NCI-H1694 (cell line): ENCODE measurements at regions not wholly inside any gene's neighbourhood (a gene's known extent, or its start where the extent isn't known, plus 50 kb on each side); places are given as distances from the start of the nearest gene placed in this dataset.
A peak's percentile ranks its signal among the peaks of the same experiment; 100 is the strongest.
"Not testable (repeated sequence)": the region's sequence is repeated elsewhere in the genome, so short reads cannot be mapped to it uniquely, and the experiment has no call there.

Source experiments
- DNase-seq: peaks from one replicate; lab custom pipeline; 2025; lab: John Stamatoyannopoulos, UW

GRCh38 chr1:219058891-219059820, 114.5 kb upstream of the LYPLAL1 start:
- DNase-seq, result no peak

DNA sequence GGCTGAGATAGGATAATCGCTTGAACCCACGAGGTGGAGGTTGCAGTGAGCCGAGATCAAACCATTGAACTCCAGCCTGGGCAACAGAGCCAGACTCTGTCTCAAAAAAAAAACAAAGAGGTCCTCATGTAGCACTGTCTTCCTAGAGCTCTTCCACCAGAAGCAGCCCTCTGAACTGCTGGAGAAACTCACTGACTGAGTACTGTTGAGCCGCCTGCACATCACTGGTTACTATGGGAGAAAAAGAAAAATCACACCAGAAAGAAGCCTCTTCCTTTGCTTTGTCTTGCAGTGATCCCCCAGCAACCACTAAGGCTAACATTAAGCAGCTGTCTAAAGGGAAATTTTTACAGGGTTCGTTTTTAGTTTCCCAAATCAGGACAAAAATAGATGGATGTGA, 112.9 kb upstream of the LYPLAL1 start:
- DNase-seq, result no peak

DNA sequence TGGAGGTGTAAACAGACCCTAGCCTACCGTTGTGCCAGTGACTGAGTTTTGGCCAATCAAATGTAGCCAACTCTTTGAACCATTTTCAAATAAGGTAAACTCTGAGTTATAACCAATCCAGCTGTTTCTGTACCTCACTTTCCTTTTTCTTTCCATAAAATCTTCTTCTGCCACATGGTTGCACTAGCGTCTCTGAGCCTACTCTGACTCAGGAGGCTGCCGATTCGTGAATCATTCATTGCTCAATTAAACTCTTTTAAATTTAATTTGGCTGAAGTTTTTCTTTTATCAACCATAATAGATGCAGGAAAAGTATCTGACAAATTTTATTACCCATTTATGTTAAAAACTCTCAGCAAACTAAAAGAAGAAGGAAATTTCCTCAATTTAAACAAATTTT, 111.5 kb upstream of the LYPLAL1 start:
- DNase-seq, result no peak

- no peak for DNase-seq
Measured at GRCh38 chr1:219066098-219066497, 107.6 kb upstream of the LYPLAL1 start.

- peak; percentile 35 for DNase-seq
Measured at GRCh38 chr1:219066631-219067349, 106.9 kb upstream of the LYPLAL1 start.

- no peak for DNase-seq
Measured at GRCh38 chr1:219067350-219067712, 106.3 kb upstream of the LYPLAL1 start.

- DNase-seq, result not testable (repeated sequence)
Measured at GRCh38 chr1:219070395-219070794, 103.3 kb upstream of the LYPLAL1 start.

DNA sequence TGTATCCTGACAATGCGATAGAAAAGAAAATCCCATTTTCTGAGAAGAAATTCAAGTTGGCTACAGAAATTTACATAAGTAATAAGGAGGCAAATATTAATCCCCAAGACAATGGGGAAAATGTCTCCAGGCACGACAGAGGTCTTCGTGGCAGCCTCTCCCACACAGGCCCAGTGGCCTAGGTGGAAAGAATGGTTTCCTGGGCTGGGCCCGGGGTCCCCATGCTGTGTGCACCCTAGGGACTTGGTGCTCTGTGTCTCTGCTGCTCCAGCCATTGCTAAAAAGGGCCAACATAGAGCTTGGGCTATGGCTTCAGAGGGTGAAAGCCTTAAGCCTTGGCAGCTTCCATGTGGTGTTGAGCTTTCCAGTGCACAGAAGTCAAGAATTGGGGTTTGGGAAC, 102.5 kb upstream of the LYPLAL1 start:
- no peak for DNase-seq

GRCh38 chr1:219072329-219072728, 101.3 kb upstream of the LYPLAL1 start:
- DNase-seq, result no peak

- no peak for DNase-seq
Measured at GRCh38 chr1:219074084-219074728, 99.5 kb upstream of the LYPLAL1 start.

DNA sequence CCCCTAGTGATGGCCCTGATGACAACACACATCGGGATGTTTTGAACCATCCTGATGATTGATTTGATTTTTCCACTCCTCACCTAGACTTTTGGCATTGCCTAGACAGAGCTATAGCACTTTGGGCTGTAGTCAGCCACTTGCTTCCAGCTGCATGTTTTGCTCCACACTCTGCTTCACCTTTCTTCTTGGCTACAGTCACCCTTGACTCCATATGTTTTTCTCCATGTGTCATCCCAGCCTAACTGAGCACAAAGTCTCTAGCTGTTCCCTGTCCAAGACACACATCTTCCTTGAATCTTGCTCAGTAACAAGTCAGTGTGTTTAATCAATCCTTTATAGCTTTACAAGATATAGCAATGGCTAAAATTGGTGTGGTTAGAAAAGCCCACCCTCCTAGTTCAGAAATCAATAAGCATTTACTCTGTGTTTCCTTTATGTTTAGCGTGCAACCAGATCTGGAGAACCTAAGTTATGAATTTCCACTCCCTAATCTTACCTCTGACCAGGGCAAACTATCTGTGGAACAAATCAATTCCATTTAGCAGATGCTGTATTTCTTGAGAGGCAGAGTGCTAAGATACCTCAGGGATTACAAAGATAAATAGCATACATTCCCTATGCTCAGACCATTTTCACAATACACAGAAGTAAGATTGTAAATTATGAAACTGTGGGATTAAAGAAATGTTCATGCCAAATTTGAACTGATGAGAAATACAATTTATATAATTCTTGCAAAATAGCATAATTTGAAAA, 98.4 kb upstream of the LYPLAL1 start:
- DNase-seq, result no peak

- no peak for DNase-seq
Measured at GRCh38 chr1:219076326-219076937, 97.2 kb upstream of the LYPLAL1 start.

GRCh38 chr1:219077767-219078166, 95.9 kb upstream of the LYPLAL1 start:
- not testable (repeated sequence) for DNase-seq

DNA sequence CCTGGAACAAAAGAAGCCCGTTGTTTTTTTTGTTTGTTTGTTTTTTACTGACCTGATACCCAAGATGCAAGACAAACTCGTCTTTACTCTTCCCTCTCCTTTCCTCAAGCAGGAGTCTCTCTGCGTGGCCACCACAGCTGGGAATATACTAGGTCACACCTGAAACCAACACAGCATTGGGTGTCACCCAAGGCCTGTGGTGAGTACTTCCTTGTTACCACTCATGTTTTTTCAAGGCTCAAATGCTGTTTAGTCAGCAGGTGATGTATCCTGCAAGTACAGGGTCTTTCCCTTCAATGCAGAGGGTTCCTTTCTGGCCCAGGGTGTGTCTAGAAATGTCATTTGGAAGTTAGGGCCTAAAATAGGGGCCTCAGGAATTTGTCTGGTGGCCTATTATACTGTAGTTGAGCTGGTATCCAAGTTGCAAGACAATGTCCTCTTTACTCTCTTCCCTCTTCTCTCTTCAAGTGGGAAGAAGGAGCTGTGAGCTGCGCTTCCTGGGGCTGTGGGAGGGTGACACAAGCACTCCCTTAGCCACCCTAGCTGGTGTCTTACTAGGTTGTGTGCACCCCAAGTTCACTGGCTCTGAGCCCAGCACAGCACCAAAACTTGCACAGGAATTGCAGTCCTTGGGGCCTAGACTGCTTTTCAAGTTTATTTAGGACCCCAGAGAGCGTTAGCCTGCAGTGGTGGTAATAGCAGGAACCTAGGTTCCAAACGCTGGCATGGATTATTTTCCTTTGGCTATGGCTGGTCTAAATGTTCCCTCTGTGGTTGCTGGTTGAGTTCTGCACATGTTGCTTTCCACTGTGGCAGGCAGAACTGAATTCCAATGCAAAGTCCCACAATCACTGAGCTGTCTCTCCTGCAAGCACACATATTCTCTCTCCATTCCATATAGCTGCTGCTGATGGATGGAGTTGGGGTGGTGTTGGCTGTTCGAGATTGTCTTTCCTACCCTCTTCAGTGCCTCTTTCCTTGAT, 91.4 kb upstream of the LYPLAL1 start:
- DNase-seq, result no peak

DNA sequence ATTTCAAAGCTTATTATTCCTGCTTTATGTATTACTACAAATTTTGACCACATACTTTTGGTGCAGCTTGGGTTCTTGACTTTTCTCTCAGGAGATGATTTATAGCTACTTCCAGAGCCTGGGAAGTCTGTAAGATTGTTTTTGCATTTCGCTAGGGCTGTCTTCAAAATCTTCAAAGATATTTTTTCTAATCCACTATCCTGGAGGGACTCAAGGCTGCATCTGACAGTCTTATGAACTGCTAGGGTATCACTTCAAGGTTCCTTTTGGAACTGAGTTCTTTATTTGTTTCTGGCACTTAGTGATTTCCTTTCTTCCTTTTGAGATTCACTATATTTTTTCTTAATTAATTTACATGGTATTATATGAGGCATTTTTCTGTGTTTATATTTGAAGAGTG, 90.0 kb upstream of the LYPLAL1 start:
- no peak for DNase-seq

GRCh38 chr1:219085082-219085481, 88.6 kb upstream of the LYPLAL1 start:
- DNase-seq, result no peak

DNA sequence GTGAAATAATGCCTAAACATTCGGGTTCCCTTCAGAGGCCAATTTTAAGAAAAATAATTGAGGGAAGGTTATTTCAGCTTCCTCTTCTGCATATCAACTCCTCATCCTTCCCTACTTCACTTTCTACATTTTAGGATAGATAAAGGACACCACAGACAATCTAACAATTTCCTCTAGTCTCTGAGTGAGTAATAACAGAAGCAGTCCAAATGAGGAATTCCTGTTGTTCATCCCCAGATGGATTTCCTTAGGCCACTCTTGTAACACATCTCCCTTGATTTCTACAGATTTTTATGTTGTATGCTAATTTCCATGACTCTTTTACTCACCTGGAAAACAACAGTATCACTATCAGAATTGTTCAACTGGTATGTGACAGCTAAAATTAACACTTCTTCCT, 87.7 kb upstream of the LYPLAL1 start:
- DNase-seq, result no peak

DNA sequence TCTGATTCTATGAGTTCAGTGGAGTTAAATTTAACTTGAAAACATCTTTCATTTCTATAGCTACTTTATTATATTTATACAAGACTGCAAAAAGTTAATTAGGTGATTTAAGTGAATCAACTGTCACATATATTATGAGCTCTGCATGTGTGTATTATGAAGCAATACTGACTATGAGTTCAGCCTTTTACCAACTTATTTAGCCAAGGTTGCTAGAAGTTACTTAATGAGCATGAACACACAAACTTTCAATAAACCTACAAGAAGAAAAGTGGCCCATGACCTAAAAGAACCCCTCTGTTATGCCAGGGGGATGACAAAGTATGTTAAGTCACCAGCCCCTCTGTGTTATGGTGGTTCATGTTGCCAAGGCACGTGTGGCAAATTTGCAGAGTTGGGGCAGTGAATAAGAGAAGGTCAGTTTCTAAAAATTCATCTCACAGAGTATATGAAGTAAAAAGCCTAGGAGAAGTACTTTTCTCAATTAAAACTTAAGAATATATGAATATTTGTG, 86.7 kb upstream of the LYPLAL1 start:
- DNase-seq, result no peak

DNA sequence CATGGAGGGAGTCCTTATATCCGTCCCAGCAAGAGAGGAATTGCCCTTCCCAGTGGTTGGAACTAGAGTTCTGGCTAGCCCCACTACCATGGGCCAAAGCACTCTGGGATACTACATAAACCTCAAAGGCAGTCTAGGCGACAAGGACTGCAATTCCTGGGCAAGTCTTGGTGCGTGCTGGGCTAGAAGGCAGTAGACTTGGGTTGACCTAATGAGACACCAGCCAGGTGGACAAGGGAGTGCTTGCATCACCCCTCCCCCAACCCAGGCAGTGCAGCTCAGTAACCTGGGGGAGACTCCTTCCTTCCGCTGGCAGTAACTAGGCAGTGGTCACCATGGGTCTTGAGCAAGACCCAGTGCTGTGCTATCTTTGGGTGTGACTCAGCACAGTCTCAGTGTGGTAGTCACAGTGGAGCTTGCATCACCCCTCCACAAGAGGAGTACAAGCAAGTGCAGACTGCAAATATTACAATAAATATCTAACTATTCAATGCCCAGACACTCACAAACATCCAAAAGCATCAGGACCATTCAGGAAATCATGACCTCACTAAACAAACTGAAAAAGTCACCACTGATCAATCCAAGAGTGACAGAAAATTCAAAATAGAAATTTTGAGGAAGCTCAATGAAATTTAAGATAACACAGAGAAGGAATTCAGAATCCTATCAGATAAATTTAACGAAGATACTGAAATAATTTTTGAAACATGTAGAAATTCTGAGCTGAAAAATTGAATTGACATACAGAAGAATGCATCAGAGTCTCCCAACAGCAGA, 84.7 kb upstream of the LYPLAL1 start:
- DNase-seq, result no peak
